ENCODE measurements at regions not wholly inside any gene's neighbourhood (a gene's known extent, or its start where the extent isn't known, plus 50 kb on each side); places are given as distances from the start of the nearest gene placed in this dataset.

- CTCF ChIA-PET: no interaction called here
Observed at GRCh38 chr5:165263536-165263935, 1758.1 kb downstream of the MAT2B start.

GRCh38 chr5:165266939-165267338, 1761.5 kb downstream of the MAT2B start:
- ChIA-PET CTCF (no interaction called here), POLR2A (no interaction called here)
- H3K4me3 Mint-ChIP-seq: no peak overlapping the region
- H3K27ac Mint-ChIP-seq: no peak overlapping the region
- H3K4me1 Mint-ChIP-seq (ENCODE audit: low read depth): no peaks in the 10 kb centered on the region
- intact Hi-C loops (cut with micrococcal nuclease): no loop called here
- H3K36me3 Mint-ChIP-seq: no peaks in the 10 kb centered on the region
- no peaks in the 10 kb centered on the region for H3K27me3 Mint-ChIP-seq
- DNase-seq: no peak
- peaks cover 5% of the 10 kb centered on the region for H3K9me3 Mint-ChIP-seq

More at GRCh38 chr5:165263536-165263935, 1758.1 kb downstream of the MAT2B start:
- POLR2A ChIA-PET: no interaction called here
- Mint-ChIP-seq H3K27ac (no peak overlapping the region), H3K36me3 (no peaks in the 10 kb centered on the region), H3K4me3 (no peak overlapping the region), H3K4me1 (ENCODE audit: low read depth) (no peaks in the 10 kb centered on the region), H3K9me3 (peaks cover 14% of the 10 kb centered on the region), H3K27me3 (no peaks in the 10 kb centered on the region)
- intact Hi-C loops (cut with micrococcal nuclease): no loop called here
- DNase-seq: no peak

- Mint-ChIP-seq H3K9me3 (peaks cover 8% of the 10 kb centered on the region), H3K36me3 (no peaks in the 10 kb centered on the region), H3K4me3 (no peak overlapping the region), H3K27me3 (no peaks in the 10 kb centered on the region), H3K4me1 (ENCODE audit: low read depth) (no peaks in the 10 kb centered on the region), H3K27ac (no peak overlapping the region)
- DNase-seq: no peak
- intact Hi-C loops (cut with micrococcal nuclease): no loop called here
- ChIA-PET CTCF (no interaction called here), POLR2A (no interaction called here)
Observed at GRCh38 chr5:165272436-165272835, 1767.0 kb downstream of the MAT2B start.

- H3K4me3 Mint-ChIP-seq: no peak overlapping the region
Observed at GRCh38 chr5:165277661-165278060, 1772.2 kb downstream of the MAT2B start.

GRCh38 chr5:165282491-165282890, 1777.1 kb downstream of the MAT2B start:
- peaks cover 11% of the 10 kb centered on the region for H3K9me3 Mint-ChIP-seq
- intact Hi-C loops (cut with micrococcal nuclease): no loop called here
- H3K4me3 Mint-ChIP-seq: no peak overlapping the region
- DNase-seq: no peak
- H3K4me1 Mint-ChIP-seq (ENCODE audit: low read depth): no peaks in the 10 kb centered on the region
- no peak overlapping the region for H3K27ac Mint-ChIP-seq
- ChIA-PET CTCF (no interaction called here), POLR2A (no interaction called here)
- no peaks in the 10 kb centered on the region for H3K36me3 Mint-ChIP-seq
- H3K27me3 Mint-ChIP-seq: no peaks in the 10 kb centered on the region

More at GRCh38 chr5:165277661-165278060, 1772.2 kb downstream of the MAT2B start:
- Mint-ChIP-seq H3K4me1 (ENCODE audit: low read depth) (no peaks in the 10 kb centered on the region), H3K27ac (no peak overlapping the region), H3K9me3 (peaks cover 12% of the 10 kb centered on the region), H3K27me3 (no peaks in the 10 kb centered on the region), H3K36me3 (no peaks in the 10 kb centered on the region)
- intact Hi-C loops (cut with micrococcal nuclease): no loop called here
- CTCF ChIA-PET: no interaction called here
- DNase-seq: no peak
- POLR2A ChIA-PET: no interaction called here

GRCh38 chr5:165286692-165287091, 1781.3 kb downstream of the MAT2B start:
- intact Hi-C loops (cut with micrococcal nuclease): no loop called here
- Mint-ChIP-seq H3K27me3 (no peaks in the 10 kb centered on the region), H3K36me3 (no peaks in the 10 kb centered on the region), H3K27ac (no peak overlapping the region), H3K4me1 (ENCODE audit: low read depth) (no peaks in the 10 kb centered on the region), H3K4me3 (no peak overlapping the region), H3K9me3 (peaks cover 15% of the 10 kb centered on the region)
- DNase-seq: no peak
- ChIA-PET POLR2A (no interaction called here), CTCF (no interaction called here)

GRCh38 chr5:165290535-165290934, 1785.1 kb downstream of the MAT2B start:
- ChIA-PET CTCF (no interaction called here), POLR2A (no interaction called here)
- intact Hi-C loops (cut with micrococcal nuclease): no loop called here
- Mint-ChIP-seq H3K4me1 (ENCODE audit: low read depth) (no peaks in the 10 kb centered on the region), H3K4me3 (no peak overlapping the region), H3K9me3 (peaks cover 22% of the 10 kb centered on the region), H3K36me3 (no peaks in the 10 kb centered on the region), H3K27me3 (no peaks in the 10 kb centered on the region), H3K27ac (no peak overlapping the region)
- no peak for DNase-seq

GRCh38 chr5:165296401-165297130, 1791.1 kb downstream of the MAT2B start:
- Mint-ChIP-seq H3K4me1 (ENCODE audit: low read depth) (no peaks in the 10 kb centered on the region), H3K9me3 (peaks cover 22% of the 10 kb centered on the region), H3K27ac (no peak overlapping the region), H3K4me3 (no peak overlapping the region), H3K36me3 (no peaks in the 10 kb centered on the region), H3K27me3 (no peaks in the 10 kb centered on the region)
- CTCF ChIA-PET: no interaction called here
- POLR2A ChIA-PET: no interaction called here
- intact Hi-C loops (cut with micrococcal nuclease): no loop called here
- no peak for DNase-seq

GRCh38 chr5:165304193-165304827, 1798.9 kb downstream of the MAT2B start:
- POLR2A ChIA-PET: no interaction called here
- no peak overlapping the region for H3K27ac Mint-ChIP-seq

GRCh38 chr5:165305596-165305995, 1800.2 kb downstream of the MAT2B start:
- H3K27me3 Mint-ChIP-seq: no peaks in the 10 kb centered on the region
- no peak for DNase-seq
- H3K4me1 Mint-ChIP-seq (ENCODE audit: low read depth): no peaks in the 10 kb centered on the region
- POLR2A ChIA-PET: no interaction called here
- CTCF ChIA-PET: no interaction called here
- H3K36me3 Mint-ChIP-seq: no peaks in the 10 kb centered on the region
- no peak overlapping the region for H3K27ac Mint-ChIP-seq
- intact Hi-C loops (cut with micrococcal nuclease): no loop called here
- peaks cover 20% of the 10 kb centered on the region for H3K9me3 Mint-ChIP-seq
- no peak overlapping the region for H3K4me3 Mint-ChIP-seq

More at GRCh38 chr5:165304193-165304827, 1798.9 kb downstream of the MAT2B start:
- DNase-seq: no peak
- CTCF ChIA-PET: no interaction called here
- intact Hi-C loops (cut with micrococcal nuclease): no loop called here
- Mint-ChIP-seq H3K4me1 (ENCODE audit: low read depth) (no peaks in the 10 kb centered on the region), H3K9me3 (peaks cover 13% of the 10 kb centered on the region), H3K36me3 (no peaks in the 10 kb centered on the region), H3K27me3 (no peaks in the 10 kb centered on the region), H3K4me3 (no peak overlapping the region)

- H3K4me1 Mint-ChIP-seq (ENCODE audit: low read depth): no peaks in the 10 kb centered on the region
- no peak overlapping the region for H3K27ac Mint-ChIP-seq
- CTCF ChIA-PET: no interaction called here
Observed at GRCh38 chr5:165309446-165309845, 1804.0 kb downstream of the MAT2B start.

GRCh38 chr5:165310031-165310430, 1804.6 kb downstream of the MAT2B start:
- Mint-ChIP-seq H3K4me3 (no peak overlapping the region), H3K27ac (no peak overlapping the region), H3K4me1 (ENCODE audit: low read depth) (no peaks in the 10 kb centered on the region), H3K9me3 (peaks cover 18% of the 10 kb centered on the region), H3K27me3 (no peaks in the 10 kb centered on the region), H3K36me3 (no peaks in the 10 kb centered on the region)
- DNase-seq: no peak
- ChIA-PET CTCF (no interaction called here), POLR2A (no interaction called here)
- intact Hi-C loops (cut with micrococcal nuclease): no loop called here

More at GRCh38 chr5:165309446-165309845, 1804.0 kb downstream of the MAT2B start:
- POLR2A ChIA-PET: no interaction called here
- no peak for DNase-seq
- H3K9me3 Mint-ChIP-seq: peaks cover 17% of the 10 kb centered on the region
- intact Hi-C loops (cut with micrococcal nuclease): no loop called here
- no peaks in the 10 kb centered on the region for H3K36me3 Mint-ChIP-seq
- H3K27me3 Mint-ChIP-seq: no peaks in the 10 kb centered on the region
- no peak overlapping the region for H3K4me3 Mint-ChIP-seq

- Mint-ChIP-seq H3K27me3 (no peaks in the 10 kb centered on the region), H3K4me1 (ENCODE audit: low read depth) (no peaks in the 10 kb centered on the region), H3K9me3 (peaks cover 11% of the 10 kb centered on the region), H3K27ac (no peak overlapping the region), H3K36me3 (no peaks in the 10 kb centered on the region), H3K4me3 (no peak overlapping the region)
- DNase-seq: no peak
- ChIA-PET CTCF (interaction anchor here (0.6 kb wide), 1 partner anchor 684 kb away, joined by 4 read pairs; no protein-coding TSS in a partner anchor), POLR2A (no interaction called here)
- intact Hi-C loops (cut with micrococcal nuclease): no loop called here
Observed at GRCh38 chr5:165321912-165322311, 1816.5 kb downstream of the MAT2B start.
